Naive thymus-derived CD8-positive, alpha-beta T cell (primary cell): ENCODE measurements at regions not wholly inside any gene's neighbourhood (a gene's known extent, or its start where the extent isn't known, plus 50 kb on each side); places are given as distances from the start of the nearest gene placed in this dataset.

Source experiments
- ATAC-seq, 2 donors: fragments of 150-1000 bp; cut with Tn5 transposase in 1 of 2; sonication (Bioruptor Pico), chemical (Tn5 transposase) in 1 of 2; 1 replicate in 1 of 2; 2 replicates in 1 of 2; pipeline ENCODE4 v1.10.0; 2021; ENCODE audit warnings: mild to moderate bottlenecking in 2 of 2, moderate library complexity in 2 of 2
- POLR2A ChIA-PET: fragments of 350-600 bp; sonication (Branson Sonifier 250); formaldehyde crosslinking; loops from one replicate; lab custom pipeline; 2021; ENCODE audit warnings: antibody characterized with exemption; lab: Charles Lee
- DNase-seq, 10 donors: peaks; one replicate each; pipeline versions ENCODE4 v3.0.0 to v3.0.0-alpha.2; 2020 to 2022
- H3K27ac Mint-ChIP-seq, 10 donors: one replicate each; pipeline ENCODE4 v1.8.0; 2020 to 2022; ENCODE audit warnings: mild to moderate bottlenecking in 10 of 10, mixed read lengths in 10 of 10, moderate library complexity in 4 of 10, inconsistent platforms in 1 of 10
- H3K27me3 Mint-ChIP-seq, 5 donors: one replicate each; pipeline ENCODE4 v1.8.0; 2021 to 2022; ENCODE audit warnings: mixed read lengths in 5 of 5
- H3K36me3 Mint-ChIP-seq, 3 donors: one replicate each; pipeline ENCODE4 v1.8.0; 2020 to 2022; ENCODE audit warnings: mixed read lengths in 3 of 3, mild to moderate bottlenecking in 2 of 3, inconsistent platforms in 1 of 3
- H3K4me1 Mint-ChIP-seq, 4 donors: one replicate each; pipeline ENCODE4 v1.8.0; 2021 to 2022; ENCODE audit warnings: mixed read lengths in 4 of 4
- H3K4me3 Mint-ChIP-seq, 10 donors: one replicate each; pipeline ENCODE4 v1.8.0; 2020 to 2022; ENCODE audit warnings: mild to moderate bottlenecking in 10 of 10, mixed read lengths in 10 of 10, moderate library complexity in 6 of 10, inconsistent platforms in 1 of 10
- H3K9me3 Mint-ChIP-seq, 9 donors: one replicate each; pipeline ENCODE4 v1.8.0; 2020 to 2022; ENCODE audit warnings: mixed read lengths in 9 of 9, mild to moderate bottlenecking in 3 of 9, inconsistent platforms in 1 of 9, moderate library complexity in 1 of 9

DNA sequence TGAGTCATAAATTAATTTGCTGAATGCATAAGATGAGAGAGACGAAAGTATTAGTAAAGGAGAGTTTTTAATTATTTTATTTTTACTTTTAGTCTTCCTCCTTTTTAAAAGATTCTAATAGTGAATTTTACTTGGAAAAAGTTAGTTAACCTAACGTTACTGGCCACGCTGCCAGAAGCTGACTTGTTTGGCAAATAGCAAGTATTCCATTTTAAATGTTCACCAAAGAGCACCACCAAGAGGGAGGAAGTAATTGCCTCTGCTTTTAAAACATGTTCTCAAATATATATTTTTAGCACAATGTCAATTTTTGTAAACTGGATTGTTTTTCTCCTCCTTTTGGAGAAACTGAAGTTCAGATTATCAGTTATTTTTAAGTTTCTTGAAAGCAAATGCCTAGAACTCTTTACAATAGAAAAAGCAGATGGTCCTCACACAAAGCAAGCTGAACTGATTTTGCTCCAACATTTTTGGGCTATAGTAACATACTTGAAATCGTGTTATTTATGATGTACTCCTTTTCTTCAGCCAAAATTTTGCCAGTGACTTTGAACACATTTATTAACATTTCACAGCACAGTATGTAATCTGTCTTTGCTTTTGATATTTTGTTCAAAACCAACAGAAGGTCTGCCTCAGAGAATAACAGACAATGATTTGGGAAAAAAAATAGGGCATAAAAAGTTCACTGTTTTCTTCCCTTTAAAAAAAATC, 1311.0 kb upstream of the FAM98A start:
- Mint-ChIP-seq H3K36me3 (no peaks in the 10 kb centered on the region), H3K27me3 (no peaks in the 10 kb centered on the region), H3K4me1 (no peaks in the 10 kb centered on the region), H3K9me3 (peaks cover 0 to 9% (median 0%) of the 10 kb centered on the region in 9 donors), H3K27ac (no peak overlapping the region), H3K4me3 (no peak overlapping the region)
- ATAC-seq (no peak), DNase-seq (no peak)
- POLR2A ChIA-PET, result no interaction called here

- H3K4me3 Mint-ChIP-seq, result no peak overlapping the region
- no peaks in the 10 kb centered on the region for H3K27me3 Mint-ChIP-seq
- H3K4me1 Mint-ChIP-seq, result no peaks in the 10 kb centered on the region
- DNase-seq (no peak), ATAC-seq (no peak)
- H3K27ac Mint-ChIP-seq, result no peak overlapping the region
- H3K36me3 Mint-ChIP-seq, result no peaks in the 10 kb centered on the region
- POLR2A ChIA-PET, result no interaction called here
- peaks cover 0 to 12% (median 0%) of the 10 kb centered on the region in 9 donors for H3K9me3 Mint-ChIP-seq
These were observed 1308.7 kb upstream of the FAM98A start for GRCh38 chr2:34907812-34908211.

DNA sequence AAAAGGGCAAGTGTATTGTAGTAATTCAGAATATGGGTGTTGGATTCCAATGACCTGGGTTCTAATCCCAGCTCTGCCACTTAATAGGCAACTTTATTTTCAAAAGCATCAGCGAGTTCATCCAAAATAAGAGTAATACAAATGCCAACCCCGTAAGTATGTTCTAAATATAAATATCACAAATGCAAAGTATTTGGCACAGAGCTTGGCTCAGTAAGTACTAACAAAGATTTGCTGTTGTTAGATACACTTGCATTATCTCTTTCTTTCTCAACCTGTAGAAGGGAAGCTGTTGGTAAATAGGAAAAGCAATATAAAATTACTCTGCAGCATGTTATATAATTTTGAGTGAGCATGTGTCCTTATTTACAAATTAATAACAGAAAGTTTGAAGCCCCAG, 1302.6 kb upstream of the FAM98A start:
- Mint-ChIP-seq H3K4me3 (no peak overlapping the region), H3K27me3 (no peaks in the 10 kb centered on the region), H3K27ac (no peak overlapping the region), H3K36me3 (no peaks in the 10 kb centered on the region), H3K4me1 (no peaks in the 10 kb centered on the region), H3K9me3 (peaks cover 0 to 12% (median 0%) of the 10 kb centered on the region in 9 donors)
- ATAC-seq (no peak), DNase-seq (no peak)
- POLR2A ChIA-PET, result no interaction called here

GRCh38 chr2:34899079-34899478, 1300.0 kb upstream of the FAM98A start:
- no peak for DNase-seq
- H3K27ac Mint-ChIP-seq, result no peak overlapping the region
- peaks cover 0 to 8% (median 0%) of the 10 kb centered on the region in 9 donors for H3K9me3 Mint-ChIP-seq
- POLR2A ChIA-PET, result no interaction called here
- H3K4me3 Mint-ChIP-seq, result no peak overlapping the region
- no peak for ATAC-seq
- H3K27me3 Mint-ChIP-seq, result no peaks in the 10 kb centered on the region
- no peaks in the 10 kb centered on the region for H3K36me3 Mint-ChIP-seq
- no peaks in the 10 kb centered on the region for H3K4me1 Mint-ChIP-seq

DNA sequence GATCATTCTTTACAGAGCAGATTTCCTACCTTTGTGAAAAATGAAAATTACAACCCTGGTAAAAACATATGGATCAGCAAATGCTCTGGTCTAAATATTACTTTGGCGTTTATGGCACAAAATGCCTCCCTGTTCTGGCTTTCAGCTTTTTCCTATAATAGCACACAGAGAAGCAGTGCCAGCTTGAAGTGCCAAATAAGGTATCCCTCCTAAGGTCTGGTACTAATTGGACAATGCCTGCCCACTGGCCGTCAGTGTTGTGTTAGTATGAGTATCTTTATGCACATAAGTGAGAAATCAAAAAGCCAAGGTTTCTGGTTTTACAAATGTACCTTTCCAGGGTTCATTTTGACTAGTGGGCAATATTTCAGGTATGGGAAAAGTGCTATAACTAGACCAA, 1293.7 kb upstream of the FAM98A start:
- Mint-ChIP-seq H3K4me3 (no peak overlapping the region), H3K9me3 (peaks cover 0 to 7% (median 2%) of the 10 kb centered on the region in 9 donors), H3K27me3 (no peaks in the 10 kb centered on the region), H3K4me1 (no peaks in the 10 kb centered on the region), H3K36me3 (no peaks in the 10 kb centered on the region), H3K27ac (no peak overlapping the region)
- ATAC-seq, result no peak
- no peak for DNase-seq
- POLR2A ChIA-PET, result no interaction called here

GRCh38 chr2:34892256-34892655, 1293.2 kb upstream of the FAM98A start:
- DNase-seq (no peak), ATAC-seq (no peak)
- Mint-ChIP-seq H3K27me3 (no peaks in the 10 kb centered on the region), H3K4me3 (no peak overlapping the region), H3K9me3 (peaks cover 0 to 7% (median 2%) of the 10 kb centered on the region in 9 donors), H3K27ac (no peak overlapping the region), H3K36me3 (no peaks in the 10 kb centered on the region), H3K4me1 (no peaks in the 10 kb centered on the region)
- POLR2A ChIA-PET, result no interaction called here

DNA sequence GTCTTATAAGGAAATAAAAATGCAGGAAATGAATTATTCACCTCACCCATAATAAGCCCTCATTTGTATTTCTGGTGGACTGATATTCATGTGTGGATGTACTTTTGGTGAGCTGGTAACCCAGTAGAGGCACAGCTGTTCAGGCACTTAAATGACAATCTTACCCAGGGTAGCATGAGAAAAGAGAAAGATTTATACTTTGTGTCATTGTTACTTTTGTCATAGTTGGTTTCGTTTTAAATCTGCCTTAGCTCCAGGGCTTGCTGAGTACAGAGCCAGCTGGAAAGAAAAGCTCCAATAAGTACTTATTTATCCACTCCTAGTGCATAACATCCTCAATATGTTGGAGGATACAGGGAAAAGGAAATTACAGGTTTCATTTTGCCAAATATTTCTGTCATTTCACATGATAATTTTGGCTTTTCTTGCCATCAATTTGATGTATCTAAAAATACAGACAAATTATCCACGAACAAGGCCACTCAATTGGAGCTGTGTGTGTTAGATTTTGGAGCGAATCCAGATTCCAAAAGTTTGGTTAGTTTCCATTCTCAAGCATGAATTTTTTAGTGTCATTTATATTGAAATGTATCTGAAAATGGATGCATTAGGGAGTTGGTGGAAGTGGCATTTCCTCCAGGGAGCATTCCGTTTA, 1276.1 kb upstream of the FAM98A start:
- no peak for DNase-seq
- H3K36me3 Mint-ChIP-seq, result no peaks in the 10 kb centered on the region
- H3K9me3 Mint-ChIP-seq, result peaks cover 0 to 36% (median 2%) of the 10 kb centered on the region in 9 donors
- POLR2A ChIA-PET, result no interaction called here
- no peak overlapping the region for H3K27ac Mint-ChIP-seq
- H3K27me3 Mint-ChIP-seq, result no peaks in the 10 kb centered on the region
- no peaks in the 10 kb centered on the region for H3K4me1 Mint-ChIP-seq
- H3K4me3 Mint-ChIP-seq, result no peak overlapping the region
- ATAC-seq, result no peak

DNA sequence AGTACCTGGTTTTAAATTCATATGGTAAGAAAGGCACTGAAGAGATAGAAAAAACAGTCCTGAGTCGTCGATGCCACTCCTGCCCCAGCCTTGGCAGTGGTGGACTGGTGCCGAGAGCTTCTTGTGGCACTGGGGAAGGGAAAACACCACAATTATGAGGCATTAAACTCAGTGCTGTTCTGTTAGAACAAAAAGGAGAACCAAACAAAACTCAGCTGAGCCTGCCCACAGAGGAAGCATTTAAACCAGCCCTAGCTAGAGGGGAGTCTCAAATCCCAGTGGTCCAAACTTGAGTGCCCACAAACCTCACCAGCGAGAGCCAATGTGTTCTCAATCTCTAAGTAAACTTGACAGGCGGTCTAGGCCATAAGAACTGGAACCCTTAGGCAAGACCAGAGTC, 1254.5 kb upstream of the FAM98A start:
- Mint-ChIP-seq H3K27ac (no peak overlapping the region), H3K27me3 (peaks cover 0 to 4% (median 0%) of the 10 kb centered on the region in 5 donors), H3K4me1 (no peaks in the 10 kb centered on the region), H3K36me3 (peaks cover 0 to 10% (median 1%) of the 10 kb centered on the region in 3 donors), H3K4me3 (no peak overlapping the region), H3K9me3 (peaks cover 2 to 56% (median 21%) of the 10 kb centered on the region in 9 donors)
- no peak for DNase-seq
- no peak for ATAC-seq
- POLR2A ChIA-PET, result no interaction called here

DNA sequence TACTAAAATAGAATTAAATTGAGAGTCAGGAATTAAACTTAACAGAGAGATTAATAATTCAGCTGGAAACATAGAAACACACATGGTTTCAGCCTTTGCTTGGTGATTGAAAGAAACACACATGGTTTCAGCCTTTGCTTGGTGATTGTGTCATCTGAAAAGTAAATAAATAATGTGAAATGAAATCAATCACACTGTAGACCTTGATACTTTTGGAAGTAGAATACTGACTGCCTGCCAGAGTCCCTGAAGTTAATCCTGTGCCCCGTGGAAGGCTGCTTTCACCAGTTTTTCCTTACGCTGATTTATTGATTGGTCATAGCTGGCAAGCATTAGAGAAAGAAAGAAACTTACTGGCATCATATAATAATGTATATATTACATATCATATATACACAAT, 1252.7 kb upstream of the FAM98A start:
- H3K4me1 Mint-ChIP-seq, result no peaks in the 10 kb centered on the region
- no peak for DNase-seq
- peaks cover 0 to 43% (median 18%) of the 10 kb centered on the region in 9 donors for H3K9me3 Mint-ChIP-seq
- peaks cover 0 to 6% (median 1%) of the 10 kb centered on the region in 3 donors for H3K36me3 Mint-ChIP-seq
- ATAC-seq, result no peak
- peaks cover 0 to 4% (median 0%) of the 10 kb centered on the region in 5 donors for H3K27me3 Mint-ChIP-seq
- POLR2A ChIA-PET, result no interaction called here
- H3K4me3 Mint-ChIP-seq, result no peak overlapping the region
- no peak overlapping the region for H3K27ac Mint-ChIP-seq

- Mint-ChIP-seq H3K4me1 (no peaks in the 10 kb centered on the region), H3K36me3 (peaks cover 0 to 5% (median 0%) of the 10 kb centered on the region in 3 donors)
- POLR2A ChIA-PET, result no interaction called here
These were observed 1250.7 kb upstream of the FAM98A start for GRCh38 chr2:34849827-34850226.

DNA sequence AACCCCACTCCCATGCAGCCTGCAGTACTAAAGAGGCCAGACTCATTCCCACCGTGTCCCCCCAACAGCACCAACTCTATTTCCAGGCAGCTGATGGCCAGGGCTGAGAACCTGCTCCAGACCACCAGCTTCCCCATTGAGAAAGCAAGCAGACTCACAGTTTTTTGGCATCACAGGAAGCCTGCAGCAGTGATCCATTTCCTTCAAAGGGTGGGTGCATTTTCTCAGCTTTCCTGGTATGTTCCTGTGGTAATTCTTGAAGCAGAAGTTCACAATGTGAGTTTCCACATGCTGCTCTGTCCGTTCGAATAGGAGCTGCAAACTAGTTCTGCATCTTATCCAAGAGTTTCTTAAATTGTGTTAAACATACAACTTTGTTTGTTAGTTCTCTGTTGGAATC, 1249.6 kb upstream of the FAM98A start:
- Mint-ChIP-seq H3K4me1 (no peaks in the 10 kb centered on the region), H3K36me3 (peaks cover 0 to 5% (median 0%) of the 10 kb centered on the region in 3 donors), H3K4me3 (no peak overlapping the region), H3K27ac (no peak overlapping the region), H3K9me3 (peaks cover 0 to 20% (median 9%) of the 10 kb centered on the region in 9 donors), H3K27me3 (peaks cover 0 to 4% (median 0%) of the 10 kb centered on the region in 5 donors)
- ATAC-seq, result no peak
- no peak for DNase-seq
- POLR2A ChIA-PET, result no interaction called here

More at GRCh38 chr2:34849827-34850226, 1250.7 kb upstream of the FAM98A start:
- ATAC-seq, result no peak
- H3K4me3 Mint-ChIP-seq, result no peak overlapping the region
- H3K27me3 Mint-ChIP-seq, result peaks cover 0 to 4% (median 0%) of the 10 kb centered on the region in 5 donors
- H3K9me3 Mint-ChIP-seq, result peaks cover 0 to 26% (median 10%) of the 10 kb centered on the region in 9 donors
- DNase-seq, result no peak
- no peak overlapping the region for H3K27ac Mint-ChIP-seq

DNA sequence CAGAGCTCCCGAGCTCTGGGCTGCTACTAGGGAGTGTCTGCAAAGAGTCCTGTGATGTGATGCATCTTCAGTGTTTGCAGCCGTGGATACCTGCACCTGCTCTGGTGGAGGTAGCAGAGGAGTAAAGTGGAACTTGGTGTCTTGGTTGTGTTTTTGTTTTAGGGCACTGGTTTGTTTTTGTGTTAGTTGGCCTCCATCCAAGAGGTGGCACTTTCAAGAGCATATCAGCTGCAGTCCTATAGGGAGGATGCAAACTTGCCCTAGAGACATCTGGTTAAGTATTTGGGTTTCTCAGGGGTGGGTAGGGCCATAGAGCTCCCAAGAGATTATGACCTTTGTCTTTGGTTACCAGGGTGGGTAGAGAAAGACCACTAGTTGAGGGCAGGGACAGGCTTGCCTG, 1249.0 kb upstream of the FAM98A start:
- POLR2A ChIA-PET, result no interaction called here
- H3K36me3 Mint-ChIP-seq, result peaks cover 0 to 5% (median 0%) of the 10 kb centered on the region in 3 donors
- H3K27ac Mint-ChIP-seq, result no peak overlapping the region
- ATAC-seq, result no peak
- peaks cover 0 to 18% (median 10%) of the 10 kb centered on the region in 9 donors for H3K9me3 Mint-ChIP-seq
- H3K4me1 Mint-ChIP-seq, result no peaks in the 10 kb centered on the region
- peaks cover 0 to 4% (median 0%) of the 10 kb centered on the region in 5 donors for H3K27me3 Mint-ChIP-seq
- no peak for DNase-seq
- no peak overlapping the region for H3K4me3 Mint-ChIP-seq

GRCh38 chr2:34844629-34845028, 1245.5 kb upstream of the FAM98A start:
- no peak for ATAC-seq
- H3K9me3 Mint-ChIP-seq, result peaks cover 2 to 17% (median 7%) of the 10 kb centered on the region in 9 donors
- DNase-seq, result no peak

More at GRCh38 chr2:34844629-34845028, 1245.5 kb upstream of the FAM98A start:
- POLR2A ChIA-PET, result no interaction called here
- H3K4me1 Mint-ChIP-seq, result no peaks in the 10 kb centered on the region
- H3K4me3 Mint-ChIP-seq, result no peak overlapping the region
- no peaks in the 10 kb centered on the region for H3K27me3 Mint-ChIP-seq
- peaks cover 0 to 4% (median 0%) of the 10 kb centered on the region in 3 donors for H3K36me3 Mint-ChIP-seq
- no peak overlapping the region for H3K27ac Mint-ChIP-seq
